ENCODE measurements at regions not wholly inside any gene's neighbourhood (a gene's known extent, or its start where the extent isn't known, plus 50 kb on each side); places are given as distances from the start of the nearest gene placed in this dataset.

- Mint-ChIP-seq H3K4me3 (no peak overlapping the region), H3K27me3 (peaks cover 0 to 3% (median 0%) of the 10 kb centered on the region in 5 donors), H3K36me3 (no peaks in the 10 kb centered on the region), H3K9me3 (peaks cover 0 to 9% (median 2%) of the 10 kb centered on the region in 11 donors), H3K27ac (no peak overlapping the region), H3K4me1 (peaks cover 0 to 4% (median 0%) of the 10 kb centered on the region in 7 donors)
- intact Hi-C loops (cut with micrococcal nuclease) = no loop called here
- ATAC-seq = no peak
- H3K4me1 ChIP-seq (ENCODE audit: control insufficient read depth in 2 of 2, insufficient read depth in 2 of 2, low read length in 2 of 2) = no peaks in the 10 kb centered on the region
- H3K36me3 ChIP-seq (ENCODE audit: control insufficient read depth in 2 of 3, insufficient read depth in 3 of 3, low read length in 3 of 3) = no peaks in the 10 kb centered on the region
- no peak overlapping the region for H3K4me3 ChIP-seq (ENCODE audit: low read length)
- ChIA-PET CTCF (interaction anchor here (0.6 to 1.9 kb wide), 6 partner anchors 8 to 419 kb away, joined by 3 to 4 read pairs (median 4); no protein-coding TSS in a partner anchor), POLR2A (no interaction called here)
- DNase-seq = no peak
- no peaks in the 10 kb centered on the region for H3K27me3 ChIP-seq (ENCODE audit: control insufficient read depth in 2 of 2, insufficient read depth in 2 of 2, low read length in 2 of 2)
- H3K27ac ChIP-seq (ENCODE audit: low read depth, low read length) = no peak overlapping the region
- H3K9me3 ChIP-seq (ENCODE audit: control insufficient read depth in 2 of 3, low read length in 3 of 3) = no peaks in the 10 kb centered on the region
Measured at GRCh38 chr2:24418166-24418841, 58.0 kb upstream of the ITSN2 start.

GRCh38 chr2:24412812-24413211 is 52.5 kb upstream of the ITSN2 start:
- ChIA-PET CTCF (interaction anchor here (0.6 to 1.9 kb wide), 2 partner anchors 414 to 431 kb away, joined by 3 to 20 read pairs; no protein-coding TSS in a partner anchor), POLR2A (no interaction called here)
- no peaks in the 10 kb centered on the region for H3K36me3 Mint-ChIP-seq
- Histone ChIP-seq H3K4me1 (ENCODE audit: control insufficient read depth in 2 of 2, insufficient read depth in 2 of 2, low read length in 2 of 2) (no peaks in the 10 kb centered on the region), H3K4me3 (ENCODE audit: low read length) (no peak overlapping the region), H3K27me3 (ENCODE audit: control insufficient read depth in 2 of 2, insufficient read depth in 2 of 2, low read length in 2 of 2) (no peaks in the 10 kb centered on the region), H3K36me3 (ENCODE audit: control insufficient read depth in 2 of 3, insufficient read depth in 3 of 3, low read length in 3 of 3) (no peaks in the 10 kb centered on the region), H3K27ac (ENCODE audit: low read depth, low read length) (no peak overlapping the region), H3K9me3 (ENCODE audit: control insufficient read depth in 2 of 3, low read length in 3 of 3) (no peaks in the 10 kb centered on the region)
- H3K27me3 Mint-ChIP-seq = peaks cover under 1 to 10% (median 4%) of the 10 kb centered on the region in 5 donors
- no peaks in the 10 kb centered on the region for H3K9me3 Mint-ChIP-seq
- no peaks in the 10 kb centered on the region for H3K4me1 Mint-ChIP-seq
- H3K27ac Mint-ChIP-seq = no peak overlapping the region
- no peak overlapping the region for H3K4me3 Mint-ChIP-seq
- DNase-seq = no peak
- intact Hi-C loops (cut with micrococcal nuclease) = loop anchor here (5.0 kb wide), 3 partner anchors 79 to 559 kb away; partner anchors contain the start of genes DNAJC27 (in 1 of the 2) and NCOA1 (in 1 of the 2)
- no peak for ATAC-seq

GRCh38 chr2:24411488-24412151 is 51.3 kb upstream of the ITSN2 start:
- no peak for ATAC-seq
- H3K27ac Mint-ChIP-seq = no peak overlapping the region
- POLR2A ChIA-PET = no interaction called here

GRCh38 chr2:24410976-24411375 is 50.6 kb upstream of the ITSN2 start:
- no peaks in the 10 kb centered on the region for H3K9me3 ChIP-seq (ENCODE audit: control insufficient read depth in 2 of 3, low read length in 3 of 3)
- H3K36me3 ChIP-seq (ENCODE audit: control insufficient read depth in 2 of 3, insufficient read depth in 3 of 3, low read length in 3 of 3) = no peaks in the 10 kb centered on the region
- Mint-ChIP-seq H3K4me1 (no peaks in the 10 kb centered on the region), H3K27me3 (peaks cover 2 to 15% (median 6%) of the 10 kb centered on the region in 5 donors), H3K9me3 (no peaks in the 10 kb centered on the region), H3K27ac (no peak overlapping the region), H3K36me3 (no peaks in the 10 kb centered on the region), H3K4me3 (no peak overlapping the region)
- ChIA-PET CTCF (interaction anchor here (0.9 to 5.3 kb wide), 12 partner anchors 11 to 726 kb away, joined by 3 to 80 read pairs (median 4); no protein-coding TSS in a partner anchor), POLR2A (no interaction called here)
- no peak overlapping the region for H3K4me3 ChIP-seq (ENCODE audit: low read length)
- H3K27me3 ChIP-seq (ENCODE audit: control insufficient read depth in 2 of 2, insufficient read depth in 2 of 2, low read length in 2 of 2) = no peaks in the 10 kb centered on the region
- H3K27ac ChIP-seq (ENCODE audit: low read depth, low read length) = no peak overlapping the region
- no peaks in the 10 kb centered on the region for H3K4me1 ChIP-seq (ENCODE audit: control insufficient read depth in 2 of 2, insufficient read depth in 2 of 2, low read length in 2 of 2)
- ATAC-seq (no peak), DNase-seq (no peak)
- intact Hi-C loops (cut with micrococcal nuclease) = loop anchor here (1.0 to 5.0 kb wide), 7 partner anchors 81 to 786 kb away; partner anchors contain the start of genes DNAJC27 (in 1 of the 2) and NCOA1 (in 1 of the 2)

More at GRCh38 chr2:24411488-24412151, 51.3 kb upstream of the ITSN2 start:
- Mint-ChIP-seq H3K9me3 (no peaks in the 10 kb centered on the region), H3K27me3 (peaks cover 2 to 15% (median 6%) of the 10 kb centered on the region in 5 donors), H3K4me3 (no peak overlapping the region), H3K36me3 (no peaks in the 10 kb centered on the region), H3K4me1 (no peaks in the 10 kb centered on the region)
- Histone ChIP-seq H3K4me1 (ENCODE audit: control insufficient read depth in 2 of 2, insufficient read depth in 2 of 2, low read length in 2 of 2) (no peaks in the 10 kb centered on the region), H3K27ac (ENCODE audit: low read depth, low read length) (no peak overlapping the region), H3K36me3 (ENCODE audit: control insufficient read depth in 2 of 3, insufficient read depth in 3 of 3, low read length in 3 of 3) (no peaks in the 10 kb centered on the region), H3K27me3 (ENCODE audit: control insufficient read depth in 2 of 2, insufficient read depth in 2 of 2, low read length in 2 of 2) (no peaks in the 10 kb centered on the region), H3K9me3 (ENCODE audit: control insufficient read depth in 2 of 3, low read length in 3 of 3) (no peaks in the 10 kb centered on the region), H3K4me3 (ENCODE audit: low read length) (no peak overlapping the region)
- DNase-seq = no peak
- CTCF ChIA-PET = interaction anchor here (0.6 to 5.3 kb wide), 4 partner anchors 15 to 717 kb away, joined by 3 to 80 read pairs (median 23); no protein-coding TSS in a partner anchor
- intact Hi-C loops (cut with micrococcal nuclease) = loop anchor here (2.0 to 5.0 kb wide), 4 partner anchors 81 to 785 kb away; partner anchors contain the start of genes DNAJC27 (in 1 of the 2) and NCOA1 (in 1 of the 2)

- DNase-seq (peak in 7 of 9 donors; percentile 19 to 59 (median 51)), ATAC-seq (peak; percentile 79)
- H3K4me1 Mint-ChIP-seq = no peaks in the 10 kb centered on the region
- Histone ChIP-seq H3K36me3 (ENCODE audit: control insufficient read depth in 2 of 3, insufficient read depth in 3 of 3, low read length in 3 of 3) (no peaks in the 10 kb centered on the region), H3K27me3 (ENCODE audit: control insufficient read depth in 2 of 2, insufficient read depth in 2 of 2, low read length in 2 of 2) (no peaks in the 10 kb centered on the region), H3K27ac (ENCODE audit: low read depth, low read length) (no peak overlapping the region), H3K4me1 (ENCODE audit: control insufficient read depth in 2 of 2, insufficient read depth in 2 of 2, low read length in 2 of 2) (no peaks in the 10 kb centered on the region), H3K9me3 (ENCODE audit: control insufficient read depth in 2 of 3, low read length in 3 of 3) (no peaks in the 10 kb centered on the region), H3K4me3 (ENCODE audit: low read length) (no peak overlapping the region)
- CTCF ChIA-PET = interaction anchor here (0.6 to 5.3 kb wide), 21 partner anchors 9 to 727 kb away, joined by 3 to 80 read pairs (median 3); no protein-coding TSS in a partner anchor
- no peak overlapping the region for H3K27ac Mint-ChIP-seq
- no peak overlapping the region for H3K4me3 Mint-ChIP-seq
- intact Hi-C loops (cut with micrococcal nuclease) = loop anchor here (1.0 to 5.0 kb wide), 7 partner anchors 82 to 787 kb away; partner anchors contain the start of genes DNAJC27 (in 1 of the 2) and NCOA1 (in 1 of the 2)
- no peaks in the 10 kb centered on the region for H3K9me3 Mint-ChIP-seq
- no peaks in the 10 kb centered on the region for H3K36me3 Mint-ChIP-seq
- POLR2A ChIA-PET = interaction anchor here (0.6 to 1.1 kb wide), 2 partner anchors 36 to 417 kb away, joined by 3 to 7 read pairs; no protein-coding TSS in a partner anchor
- H3K27me3 Mint-ChIP-seq = peaks cover 2 to 19% (median 6%) of the 10 kb centered on the region in 5 donors
Measured at GRCh38 chr2:24409700-24410556, 49.6 kb upstream of the ITSN2 start.

Measured in naive thymus-derived CD4-positive, alpha-beta T cell (primary cell).